MG63 (cell line): ENCODE measurements at regions not wholly inside any gene's neighbourhood (a gene's known extent, or its start where the extent isn't known, plus 50 kb on each side); places are given as distances from the start of the nearest gene placed in this dataset.
A peak's percentile ranks its signal among the peaks of the same experiment; 100 is the strongest.

Experiments
- DNase-seq: peaks from one replicate; pipeline ENCODE4 v3.0.0-alpha.2; 2020
- H3K27me3 ChIP-seq: fragments of 250-450 bp; sonication (Bioruptor Pico); 2 replicates; pipeline ENCODE4 v1.5.1; 2020; ENCODE audit warnings: mild to moderate bottlenecking, moderate library complexity
- H3K36me3 ChIP-seq: fragments of 250-450 bp; sonication (Bioruptor Pico); 2 replicates; pipeline ENCODE4 v1.5.1; 2020; ENCODE audit warnings: mild to moderate bottlenecking, moderate library complexity
- H3K4me3 ChIP-seq: fragments of 250-450 bp; sonication (Bioruptor Pico); 2 replicates; pipeline ENCODE4 v1.5.1; 2020; ENCODE audit warnings: mild to moderate bottlenecking, moderate library complexity
- H3K9me3 ChIP-seq: fragments of 250-450 bp; sonication (Bioruptor Pico); 2 replicates; pipeline ENCODE4 v1.5.1; 2020; ENCODE audit warnings: mild to moderate bottlenecking, moderate library complexity

DNA sequence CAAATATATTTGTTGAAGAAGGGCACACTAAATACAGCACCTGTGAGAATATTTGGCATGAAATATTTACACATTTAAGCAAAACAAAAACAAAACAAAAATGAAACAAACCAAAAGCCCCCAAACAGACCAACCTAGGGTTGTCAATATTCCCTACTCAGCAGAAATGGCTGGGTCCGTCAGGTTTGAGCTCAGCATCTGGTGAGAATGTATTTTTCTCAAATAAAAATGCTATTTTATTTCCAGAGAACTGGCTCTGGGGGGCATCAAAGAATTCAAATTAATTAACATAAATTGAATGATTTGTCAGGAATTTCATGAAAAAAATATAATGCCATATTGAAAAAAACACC is 142.8 kb upstream of the COL5A1 start:
- no peaks in the 10 kb centered on the region for H3K36me3 ChIP-seq
- no peaks in the 10 kb centered on the region for H3K27me3 ChIP-seq
- no peak for DNase-seq
- H3K9me3 ChIP-seq, result no peaks in the 10 kb centered on the region
- no peak overlapping the region for H3K4me3 ChIP-seq

DNA sequence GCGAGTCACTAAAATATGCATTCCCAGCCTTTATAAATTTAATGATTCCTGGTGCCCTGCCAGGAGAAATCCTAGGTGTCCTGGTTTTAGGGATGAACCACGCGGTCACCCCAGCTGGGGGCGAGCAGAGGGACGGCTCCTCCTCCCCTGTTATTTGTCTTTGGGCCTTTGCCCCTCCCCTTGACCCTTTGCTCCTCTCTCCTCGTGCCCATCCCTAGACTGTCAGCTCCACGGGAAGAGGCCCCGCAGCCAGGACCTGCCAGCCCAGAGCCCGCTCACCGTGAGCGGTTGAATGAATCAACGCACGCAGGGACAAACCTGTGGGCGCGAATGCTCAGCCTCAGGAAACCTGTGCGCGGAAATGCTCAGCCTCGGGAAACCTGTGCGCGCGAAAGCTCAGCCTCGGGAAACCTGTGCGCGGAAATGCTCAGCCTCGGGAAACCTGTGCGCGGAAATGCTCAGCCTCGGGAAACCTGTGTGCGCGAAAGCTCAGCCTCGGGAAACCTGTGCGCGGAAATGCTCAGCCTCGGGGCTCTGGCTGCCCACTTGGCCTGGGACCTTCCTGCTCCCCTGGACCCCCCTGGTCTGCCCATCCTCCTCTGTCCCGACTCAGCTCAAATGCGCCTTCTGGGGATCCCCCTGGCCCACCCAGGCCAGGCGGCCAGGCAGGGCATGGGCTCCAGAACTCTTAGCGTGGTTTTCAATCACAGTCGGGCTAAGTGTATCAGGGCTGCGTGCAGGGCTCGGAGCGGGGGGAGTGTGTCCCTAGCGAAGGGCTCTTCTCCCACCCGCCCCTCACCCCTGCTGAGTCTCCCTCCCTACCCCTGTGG is 140.5 kb upstream of the COL5A1 start:
- no peak for DNase-seq
- H3K9me3 ChIP-seq, result no peaks in the 10 kb centered on the region
- no peaks in the 10 kb centered on the region for H3K27me3 ChIP-seq
- no peaks in the 10 kb centered on the region for H3K36me3 ChIP-seq
- no peak overlapping the region for H3K4me3 ChIP-seq

DNA sequence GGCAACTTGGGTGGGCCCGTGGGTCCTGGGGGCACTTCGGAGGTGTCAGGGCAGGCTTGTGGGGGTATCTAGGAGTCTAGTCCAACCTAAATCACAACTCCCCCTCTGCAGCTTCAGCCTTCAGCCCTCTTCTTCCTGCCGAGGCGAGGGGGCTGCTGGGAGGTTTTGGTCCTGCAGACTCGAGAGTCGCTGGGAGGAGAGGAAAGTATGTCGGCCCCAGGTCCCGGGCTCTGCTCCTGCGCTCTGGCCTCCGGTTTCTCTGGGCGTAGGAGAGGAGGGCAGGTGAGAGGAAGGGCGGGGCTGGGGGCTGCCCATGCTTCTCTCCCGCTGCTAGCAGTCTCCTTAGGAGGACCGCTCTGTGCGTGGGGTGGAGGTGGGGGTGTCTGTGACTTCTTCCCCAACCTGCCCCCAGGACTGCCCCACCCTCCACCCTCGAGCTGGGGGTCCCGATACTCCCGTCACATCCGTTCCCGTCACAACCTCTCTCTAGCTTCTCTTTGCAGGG is 139.8 kb upstream of the COL5A1 start:
- Histone ChIP-seq H3K9me3 (no peaks in the 10 kb centered on the region), H3K4me3 (no peak overlapping the region), H3K27me3 (no peaks in the 10 kb centered on the region), H3K36me3 (no peaks in the 10 kb centered on the region)
- DNase-seq, result no peak

DNA sequence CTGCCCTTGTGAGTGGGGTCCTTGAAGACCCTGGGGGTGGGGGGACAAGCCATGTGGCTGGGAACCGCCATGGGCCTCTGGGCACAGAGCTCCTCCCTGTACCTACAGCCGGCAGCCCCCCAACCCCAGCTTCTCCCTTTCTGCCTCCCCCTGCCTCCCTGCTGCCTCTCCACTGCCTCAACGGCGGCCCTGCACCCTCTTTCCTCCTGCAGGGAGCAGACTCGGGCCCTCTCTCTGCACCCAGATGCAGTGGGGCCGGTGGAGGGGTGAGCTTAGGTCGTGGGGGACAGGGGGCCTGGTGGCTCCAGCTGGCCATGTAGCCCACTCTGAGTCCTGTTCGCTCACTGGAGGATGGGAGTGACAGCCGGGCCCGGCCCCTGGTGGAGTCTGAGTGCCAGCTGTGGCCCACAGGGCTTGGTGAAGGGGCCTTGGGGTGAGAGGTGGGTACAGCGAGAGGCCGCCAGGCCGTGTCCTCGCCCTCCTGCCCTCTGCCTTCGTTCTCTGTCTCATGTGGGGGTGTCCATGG is 139.3 kb upstream of the COL5A1 start:
- H3K4me3 ChIP-seq, result no peak overlapping the region
- H3K27me3 ChIP-seq, result no peaks in the 10 kb centered on the region
- DNase-seq, result no peak
- no peaks in the 10 kb centered on the region for H3K36me3 ChIP-seq
- H3K9me3 ChIP-seq, result no peaks in the 10 kb centered on the region

DNA sequence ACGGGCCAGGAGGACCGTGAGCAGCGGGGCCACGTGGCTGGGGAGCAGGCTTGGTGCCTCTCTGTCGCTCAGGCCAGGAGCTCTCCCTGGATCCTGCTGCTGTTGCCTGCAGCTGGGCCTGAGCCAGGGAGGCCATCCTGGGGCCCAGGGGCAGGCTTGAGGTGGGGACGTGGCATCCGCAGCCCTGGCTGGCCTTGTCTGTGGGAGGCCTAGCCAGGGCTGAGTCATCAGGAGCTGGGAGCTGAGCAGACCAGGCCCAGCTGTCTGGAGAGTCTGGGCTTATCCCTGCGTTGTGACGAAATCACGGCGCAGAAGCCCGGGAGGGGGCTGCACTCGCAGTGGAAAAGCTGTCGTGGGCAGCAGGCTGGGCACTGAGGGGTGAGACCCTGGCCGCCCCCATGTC is 138.8 kb upstream of the COL5A1 start:
- Histone ChIP-seq H3K36me3 (no peaks in the 10 kb centered on the region), H3K9me3 (no peaks in the 10 kb centered on the region), H3K27me3 (no peaks in the 10 kb centered on the region), H3K4me3 (no peak overlapping the region)
- DNase-seq, result peak; percentile 99

DNA sequence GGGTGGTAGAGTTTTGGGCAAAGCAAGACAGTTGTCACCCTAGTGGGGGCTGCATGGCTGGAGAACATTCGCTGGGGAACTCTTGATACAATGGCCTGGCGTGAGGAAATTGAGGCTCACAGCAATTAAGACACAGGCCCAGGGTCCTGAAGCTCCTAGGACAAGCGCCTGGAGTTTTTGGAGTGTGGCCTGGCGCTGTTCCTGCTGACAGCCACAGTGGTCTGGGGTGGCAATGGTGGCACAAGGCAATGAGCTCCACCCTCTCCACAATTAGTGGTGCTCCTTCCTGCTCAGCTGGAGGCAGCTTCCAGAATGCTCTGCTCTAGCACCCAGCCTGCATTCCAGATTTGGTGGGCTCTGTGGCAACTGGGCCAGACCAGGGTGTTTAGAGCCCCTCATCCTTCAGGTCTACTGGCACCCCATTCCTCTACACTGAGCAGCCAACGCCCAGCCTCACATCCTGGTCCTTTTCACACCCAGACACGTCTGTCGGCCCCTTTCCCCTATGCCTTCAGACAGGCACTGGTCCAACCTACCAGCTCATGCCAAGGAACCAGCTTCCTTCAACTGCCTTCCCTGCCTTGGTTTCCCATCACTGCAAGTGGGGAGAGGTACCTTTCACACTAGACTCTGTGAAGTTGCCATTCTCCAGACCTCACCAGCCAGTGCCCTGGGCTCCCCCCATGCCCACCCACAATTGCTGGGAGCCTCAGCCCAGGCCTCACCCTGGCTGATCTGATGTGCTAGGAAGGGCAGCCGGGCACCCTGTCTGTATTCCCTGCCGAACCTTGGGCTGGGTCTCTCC is 138.1 kb upstream of the COL5A1 start:
- Histone ChIP-seq H3K4me3 (no peak overlapping the region), H3K9me3 (no peaks in the 10 kb centered on the region), H3K27me3 (no peaks in the 10 kb centered on the region), H3K36me3 (no peaks in the 10 kb centered on the region)
- DNase-seq, result no peak

DNA sequence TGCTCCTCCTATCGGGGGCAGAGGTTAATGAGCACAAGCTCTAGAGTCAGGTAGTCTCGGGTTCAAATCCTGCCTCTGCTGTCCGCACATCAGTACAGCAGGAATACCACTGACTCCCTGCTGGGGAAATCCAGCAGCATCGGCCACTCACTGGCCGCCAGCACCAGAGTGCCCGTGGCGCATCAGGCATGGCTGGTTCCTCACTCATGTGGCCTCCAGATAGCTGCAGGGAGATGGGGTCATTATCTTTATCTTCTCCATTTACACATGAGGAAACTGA is 137.6 kb upstream of the COL5A1 start:
- Histone ChIP-seq H3K4me3 (no peak overlapping the region), H3K27me3 (no peaks in the 10 kb centered on the region), H3K9me3 (no peaks in the 10 kb centered on the region), H3K36me3 (no peaks in the 10 kb centered on the region)
- no peak for DNase-seq

DNA sequence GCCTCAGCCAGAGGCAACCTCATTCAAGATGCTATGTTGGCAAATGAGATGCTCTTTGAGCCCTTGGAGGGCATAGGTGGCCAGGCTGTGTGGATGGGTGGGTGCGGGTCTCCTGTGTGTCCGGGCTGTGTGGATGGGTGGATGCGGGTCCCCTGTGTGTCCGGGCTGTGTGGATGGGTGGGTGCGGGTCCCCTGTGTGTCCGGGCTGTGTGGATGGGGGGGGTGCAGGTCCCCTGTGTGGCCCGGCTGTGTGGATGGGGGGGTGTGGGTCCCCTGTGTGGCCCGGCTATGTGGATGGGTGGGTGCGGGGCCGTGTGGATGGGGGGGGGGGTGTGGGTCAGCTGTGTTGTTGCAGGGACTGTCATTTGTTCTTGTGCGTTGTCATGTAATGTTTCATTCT is 136.6 kb upstream of the COL5A1 start:
- H3K36me3 ChIP-seq, result no peaks in the 10 kb centered on the region
- no peaks in the 10 kb centered on the region for H3K9me3 ChIP-seq
- no peak overlapping the region for H3K4me3 ChIP-seq
- no peak for DNase-seq
- H3K27me3 ChIP-seq, result no peaks in the 10 kb centered on the region

DNA sequence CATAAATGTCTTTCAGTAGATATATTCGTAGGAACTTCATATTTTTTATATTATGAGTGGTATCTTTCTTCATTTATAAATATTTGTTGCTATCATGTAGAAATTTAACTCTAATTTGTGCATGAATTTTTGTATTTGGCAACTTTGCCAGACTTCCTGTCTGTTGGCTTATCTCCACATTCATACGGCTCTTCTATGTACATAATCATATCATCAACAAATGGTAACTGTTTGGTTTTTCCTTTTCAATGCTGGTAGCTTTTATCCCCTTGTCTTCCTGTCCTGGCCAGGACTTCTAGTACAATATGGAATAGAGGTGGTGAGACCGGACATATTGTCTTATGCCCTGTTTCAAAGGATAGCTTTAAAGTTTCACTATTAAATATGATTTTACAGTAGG is 132.3 kb upstream of the COL5A1 start:
- Histone ChIP-seq H3K36me3 (no peaks in the 10 kb centered on the region), H3K27me3 (no peaks in the 10 kb centered on the region), H3K9me3 (peaks cover 2% of the 10 kb centered on the region; the same call in 1 of the 2 replicates), H3K4me3 (no peak overlapping the region)
- no peak for DNase-seq

DNA sequence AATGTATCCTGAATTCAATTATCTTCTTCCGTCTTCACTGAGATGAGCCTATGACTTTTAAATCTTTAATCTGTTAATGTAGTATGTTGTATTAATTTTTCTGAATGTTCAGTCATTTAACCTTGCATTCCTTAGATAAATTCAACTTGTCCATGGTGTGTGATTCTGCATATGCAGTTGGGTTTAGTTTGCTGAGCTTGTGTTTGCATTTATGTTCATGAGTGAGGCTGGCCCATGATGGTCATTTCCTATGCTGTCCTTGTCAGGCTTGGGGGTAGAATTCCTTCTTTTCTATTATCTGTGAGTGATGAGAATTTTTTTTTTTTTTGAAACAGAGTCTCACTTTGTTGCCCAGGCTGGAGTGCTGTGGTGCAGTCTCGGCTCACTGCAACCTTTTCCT is 131.8 kb upstream of the COL5A1 start:
- H3K9me3 ChIP-seq, result peaks cover 2% of the 10 kb centered on the region; the same call in 1 of the 2 replicates
- no peak for DNase-seq
- no peak overlapping the region for H3K4me3 ChIP-seq

DNA sequence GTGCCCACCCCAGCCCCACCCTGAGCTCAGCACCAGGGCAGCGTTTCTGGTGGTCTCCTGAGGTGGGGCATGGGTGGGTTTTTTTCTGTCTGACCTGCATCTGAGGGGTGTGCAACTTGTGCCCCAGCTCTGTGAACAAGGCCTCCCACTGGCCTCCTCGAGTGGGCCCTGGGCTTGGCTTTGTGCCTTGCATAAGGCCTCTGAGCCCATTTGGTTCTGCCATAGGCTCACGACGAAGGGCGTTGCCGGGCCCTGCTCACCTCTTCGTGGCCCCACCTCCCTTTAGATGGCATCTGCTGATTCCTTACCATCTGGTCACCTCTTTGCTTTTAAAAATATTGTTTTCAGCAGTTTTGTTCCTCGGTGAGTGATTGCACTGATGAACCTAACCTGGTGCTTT is 127.1 kb upstream of the COL5A1 start:
- DNase-seq, result no peak
- Histone ChIP-seq H3K9me3 (peaks cover 2% of the 10 kb centered on the region; the same call in 1 of the 2 replicates), H3K4me3 (no peak overlapping the region), H3K27me3 (no peaks in the 10 kb centered on the region), H3K36me3 (no peaks in the 10 kb centered on the region)

More for the DNA sequence above, 131.8 kb upstream of the COL5A1 start:
- Histone ChIP-seq H3K27me3 (no peaks in the 10 kb centered on the region), H3K36me3 (no peaks in the 10 kb centered on the region)

DNA sequence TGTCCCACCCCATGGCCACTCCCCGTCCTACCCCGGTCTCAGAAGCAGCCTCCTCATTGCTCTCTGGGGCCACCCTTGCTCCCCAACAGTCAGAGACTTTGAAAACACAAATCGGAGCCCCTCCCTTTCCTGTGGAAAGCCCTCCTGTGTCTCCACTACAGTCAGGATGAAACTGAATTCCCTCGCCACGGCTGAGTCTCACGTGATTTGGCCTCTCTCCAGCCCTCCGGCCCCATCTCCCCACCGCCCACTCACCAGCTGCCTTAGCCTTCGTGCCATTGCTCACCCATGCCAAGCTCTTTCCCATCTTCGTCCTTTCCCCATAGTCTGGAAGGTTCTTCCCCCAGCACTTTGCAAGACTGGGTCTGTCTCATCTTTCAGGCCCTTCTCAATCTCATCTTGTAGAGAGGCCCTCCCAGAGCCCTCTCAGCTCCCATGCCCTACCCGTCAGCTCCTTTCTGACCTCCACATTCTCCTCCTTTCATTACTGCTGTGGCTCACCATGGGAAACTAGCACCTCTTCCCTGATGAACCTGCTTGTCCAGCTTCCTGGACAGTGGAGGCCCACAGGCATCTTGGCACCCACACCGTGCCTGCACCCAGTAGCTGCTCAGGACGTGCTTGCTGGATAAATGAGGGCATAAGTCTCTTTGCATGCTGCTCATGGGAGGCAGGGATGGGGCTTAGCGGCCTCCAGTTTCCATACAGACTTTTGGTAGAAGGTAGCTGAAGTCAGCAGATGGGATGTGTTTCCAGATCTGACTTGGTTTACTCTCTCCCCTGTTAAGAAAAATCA is 126.4 kb upstream of the COL5A1 start:
- DNase-seq, result no peak
- Histone ChIP-seq H3K27me3 (no peaks in the 10 kb centered on the region), H3K4me3 (no peak overlapping the region), H3K9me3 (peaks cover 2% of the 10 kb centered on the region; the same call in 1 of the 2 replicates), H3K36me3 (no peaks in the 10 kb centered on the region)

DNA sequence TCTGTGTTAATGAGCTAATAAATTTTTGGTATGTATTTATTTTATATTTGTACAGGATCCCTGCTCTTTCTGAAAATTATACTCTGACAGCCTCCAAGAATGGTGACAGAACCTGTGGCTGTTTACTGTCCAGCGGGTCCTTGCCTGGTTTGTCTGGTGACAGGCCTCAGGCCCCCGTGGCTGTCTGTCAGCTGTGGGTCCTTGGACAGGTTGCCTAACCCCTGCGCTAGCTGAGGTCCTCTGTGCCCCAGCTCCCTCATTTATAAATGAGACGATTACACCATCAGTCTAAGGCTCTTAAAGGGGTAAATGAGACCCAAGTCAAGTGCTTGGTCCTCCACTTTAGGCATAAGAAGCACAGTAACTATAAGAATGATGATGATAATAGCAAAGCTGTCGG is 125.1 kb upstream of the COL5A1 start:
- no peaks in the 10 kb centered on the region for H3K27me3 ChIP-seq
- H3K9me3 ChIP-seq, result peaks cover 2% of the 10 kb centered on the region; the same call in 1 of the 2 replicates
- H3K36me3 ChIP-seq, result no peaks in the 10 kb centered on the region
- DNase-seq, result no peak
- no peak overlapping the region for H3K4me3 ChIP-seq

DNA sequence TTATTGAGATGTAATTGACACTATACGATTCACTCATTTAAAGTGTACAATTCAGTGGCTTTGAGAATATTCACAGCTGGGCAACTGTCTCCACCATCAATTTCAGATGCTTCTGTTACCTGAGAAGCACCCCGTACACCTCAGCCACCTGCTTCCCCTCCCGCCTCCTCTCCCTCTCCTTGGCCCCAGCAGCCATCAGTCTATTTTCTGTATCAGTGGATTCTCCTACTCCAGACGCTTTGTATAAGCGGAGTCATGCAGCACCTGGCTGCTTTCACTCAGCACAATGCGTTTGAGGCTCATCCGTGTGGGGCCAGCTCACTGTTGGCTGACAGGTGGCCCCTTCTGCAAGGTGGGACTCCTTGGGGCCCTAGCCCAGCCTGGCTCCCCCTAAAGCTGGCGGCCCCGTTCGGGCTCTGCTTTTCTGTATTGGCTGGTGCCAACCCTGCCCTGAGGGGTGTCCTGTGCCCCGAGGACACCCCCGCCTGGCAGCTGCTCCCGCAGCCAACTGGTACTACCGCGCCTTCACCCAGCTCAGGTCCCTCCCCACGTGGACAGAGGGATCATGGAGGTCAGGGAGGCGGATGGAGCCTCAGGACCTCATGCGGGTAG is 124.4 kb upstream of the COL5A1 start:
- peaks cover 2% of the 10 kb centered on the region; the same call in 1 of the 2 replicates for H3K9me3 ChIP-seq
- H3K27me3 ChIP-seq, result no peaks in the 10 kb centered on the region
- no peak overlapping the region for H3K4me3 ChIP-seq
- DNase-seq, result no peak
- no peaks in the 10 kb centered on the region for H3K36me3 ChIP-seq

DNA sequence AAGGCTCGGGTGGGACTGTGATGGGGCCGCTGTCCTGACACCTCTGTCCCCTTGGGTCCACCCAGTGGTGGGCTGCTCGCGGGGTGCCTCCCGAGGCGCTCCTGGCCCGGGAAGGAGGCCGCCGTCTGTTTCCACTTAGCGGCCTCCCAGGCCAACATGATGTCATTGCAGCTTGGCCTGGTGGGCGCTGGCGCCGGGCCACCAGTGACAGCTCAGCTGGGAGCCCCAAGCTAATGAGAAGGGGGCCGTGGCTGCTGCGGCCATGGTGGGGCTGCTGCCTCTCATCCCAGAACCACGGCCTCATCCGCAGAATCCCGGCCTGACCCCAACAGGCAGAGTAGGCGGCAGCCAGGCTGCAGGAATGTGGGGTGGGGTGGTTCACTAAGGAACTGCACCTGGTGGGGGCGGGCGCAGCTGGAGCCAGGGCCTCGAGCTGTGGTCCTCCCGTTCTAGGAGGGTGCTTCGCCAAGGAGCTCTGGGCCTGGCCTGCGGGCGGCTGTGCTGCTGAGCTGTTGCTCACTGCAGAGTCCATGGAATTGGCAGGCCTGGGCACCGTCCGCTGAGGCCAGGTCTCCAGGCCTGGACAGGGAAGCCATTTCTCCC is 123.5 kb upstream of the COL5A1 start:
- no peak for DNase-seq
- Histone ChIP-seq H3K9me3 (peaks cover 2% of the 10 kb centered on the region; the same call in 1 of the 2 replicates), H3K4me3 (no peak overlapping the region), H3K27me3 (no peaks in the 10 kb centered on the region), H3K36me3 (no peaks in the 10 kb centered on the region)

DNA sequence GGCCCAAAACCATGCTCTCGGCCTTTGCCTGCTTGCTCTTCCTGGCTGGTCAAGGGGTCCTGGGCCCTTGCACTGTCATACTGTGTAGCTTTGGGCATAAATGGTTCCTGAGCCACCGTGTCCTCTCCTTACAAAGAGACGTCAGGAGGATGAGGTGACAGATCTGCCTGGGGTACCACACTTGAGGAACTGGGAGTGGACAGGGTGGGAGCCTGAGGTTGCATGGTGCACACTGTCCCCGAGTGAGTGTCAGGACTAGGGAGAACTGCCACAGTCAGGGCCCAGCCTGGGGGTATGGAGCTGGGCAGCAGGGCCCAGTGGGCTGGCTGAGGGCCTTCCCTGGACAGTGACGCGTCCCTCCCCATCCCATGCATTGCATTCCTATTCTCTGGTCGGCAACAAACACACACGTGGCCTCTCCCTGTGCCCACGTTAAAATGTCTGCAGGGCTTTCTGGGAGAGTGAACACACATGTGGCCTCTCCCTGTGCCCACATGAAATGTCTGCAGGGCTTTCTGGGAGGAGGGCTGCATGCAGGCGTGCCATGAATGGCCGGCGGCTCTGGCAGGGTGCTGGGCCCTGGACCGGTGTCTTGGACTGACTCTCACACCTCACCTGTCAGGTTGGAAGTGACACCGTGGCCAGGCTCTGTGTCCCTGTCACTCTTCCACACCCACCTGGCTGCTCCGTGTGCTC is 122.1 kb upstream of the COL5A1 start:
- Histone ChIP-seq H3K9me3 (no peaks in the 10 kb centered on the region), H3K4me3 (no peak overlapping the region), H3K27me3 (no peaks in the 10 kb centered on the region), H3K36me3 (no peaks in the 10 kb centered on the region)
- DNase-seq, result no peak
